T47D (cell line): ENCODE measurements at regions not wholly inside any gene's neighbourhood (a gene's known extent, or its start where the extent isn't known, plus 50 kb on each side); places are given as distances from the start of the nearest gene placed in this dataset.

Experiments
- DNase-seq, 2 experiments: peaks; one replicate each; pipeline versions ENCODE4 v3.0.0 to v3.0.0-alpha.2; 2011 to 2012; ENCODE audit warnings: low read depth in 1 of 2, low spot score in 1 of 2
- JUND ChIP-seq: IDR thresholded peaks from 2 replicates; pipeline ENCODE4 v1.6.1; 2012; ENCODE audit warnings: low read depth
- in situ Hi-C: cut with HindIII; loops from 2 replicates; pipeline ENCODE4 v1.10.0; 2016; ENCODE audit warnings: low sequenced_read_pairs, low pct_unique_long_range_greater_than_20kb

DNA sequence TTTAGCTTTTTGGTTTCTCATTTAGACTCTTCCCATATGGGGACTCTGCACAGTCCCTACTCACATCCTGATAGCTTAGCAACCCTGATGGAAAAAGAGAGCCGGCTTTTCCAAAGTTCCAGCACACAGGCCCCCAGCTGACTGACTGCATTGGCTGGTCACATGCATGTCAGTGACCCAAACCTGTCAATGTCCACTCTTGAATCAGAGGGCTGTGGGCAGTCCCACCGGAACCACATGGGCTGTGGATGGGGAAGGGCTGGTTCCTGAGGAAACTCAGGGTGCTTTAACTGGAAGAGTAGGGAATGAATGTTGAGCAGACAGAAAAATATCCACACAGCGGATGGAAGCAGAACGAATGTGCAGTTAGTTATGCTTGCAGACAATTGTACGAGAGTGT, 136.6 kb downstream of the NSG2 start:
- in situ Hi-C loops, result no loop called here
- TF ChIP-seq JUND, result no peak
- DNase-seq, result no peak

GRCh38 chr5:174183701-174184100, 138.2 kb downstream of the NSG2 start:
- no peak for TF ChIP-seq JUND
- in situ Hi-C loops, result no loop called here
- DNase-seq, result no peak

DNA sequence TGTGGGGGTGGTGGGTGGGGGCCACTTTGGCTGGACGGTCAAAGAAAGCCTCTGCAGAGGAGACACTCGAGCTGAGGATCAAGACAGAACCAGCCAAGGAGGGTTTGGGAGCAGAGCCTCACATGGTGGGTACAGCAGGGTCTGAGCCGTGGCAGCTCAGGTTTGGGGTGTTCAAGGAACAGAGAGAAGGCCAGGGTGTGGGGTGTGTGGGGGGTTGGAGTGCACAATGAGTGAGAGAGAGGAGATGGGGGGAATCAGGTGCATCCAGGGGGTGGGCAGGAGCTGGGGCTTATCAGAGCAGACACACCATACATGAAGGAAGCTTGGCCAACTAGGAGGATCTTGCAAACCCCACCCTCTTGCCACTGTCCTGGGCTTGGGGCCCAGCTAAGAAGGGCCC, 140.0 kb downstream of the NSG2 start:
- no peak for DNase-seq
- TF ChIP-seq JUND, result no peak
- in situ Hi-C loops, result no loop called here

GRCh38 chr5:174186096-174186695, 140.7 kb downstream of the NSG2 start:
- in situ Hi-C loops, result no loop called here
- DNase-seq, result no peak

DNA sequence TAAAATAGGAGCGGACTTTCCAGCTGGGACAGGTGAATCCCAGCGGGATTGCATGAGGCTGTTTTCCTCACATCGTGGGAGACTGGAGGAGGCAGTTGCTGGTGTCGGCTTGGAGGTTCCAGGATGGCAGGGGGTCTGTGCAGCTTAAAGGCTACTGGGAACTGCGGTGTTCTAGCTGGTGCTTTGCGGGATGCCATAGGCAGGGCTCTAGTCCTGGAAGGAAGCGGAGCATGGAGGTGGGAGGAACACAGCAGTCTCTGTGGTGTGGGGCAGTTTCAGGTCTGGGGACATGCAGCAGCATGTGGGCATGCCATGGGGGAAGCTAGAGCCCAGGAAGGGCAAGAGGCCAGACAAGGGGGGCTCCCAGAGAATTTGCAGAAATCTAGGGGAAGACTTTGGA, 141.5 kb downstream of the NSG2 start:
- DNase-seq, result no peak
- in situ Hi-C loops, result no loop called here

More at GRCh38 chr5:174186096-174186695, 140.7 kb downstream of the NSG2 start:
- no peak for TF ChIP-seq JUND

DNA sequence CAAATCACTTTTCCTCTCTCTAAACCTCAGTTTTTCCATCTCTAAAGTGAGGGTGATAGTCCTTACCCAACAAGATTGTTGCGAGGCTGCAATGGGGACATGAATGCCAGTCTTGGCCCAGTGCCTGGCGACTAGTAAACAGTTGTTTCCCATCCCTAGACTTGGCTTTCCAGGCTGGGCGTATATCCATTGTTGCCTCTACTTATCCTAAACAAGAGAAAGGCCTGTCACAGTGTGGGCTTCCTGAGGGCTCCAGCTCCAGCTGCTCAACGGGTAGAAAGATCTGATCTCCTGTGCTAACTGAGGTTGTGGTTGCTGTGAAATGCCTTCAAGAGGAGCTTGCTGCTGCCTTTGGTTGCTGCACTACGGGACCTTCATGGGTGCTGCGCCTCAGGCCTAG, 142.0 kb downstream of the NSG2 start:
- no peak for DNase-seq
- in situ Hi-C loops, result no loop called here
- TF ChIP-seq JUND, result no peak

More for the DNA sequence above, 141.5 kb downstream of the NSG2 start:
- no peak for TF ChIP-seq JUND

DNA sequence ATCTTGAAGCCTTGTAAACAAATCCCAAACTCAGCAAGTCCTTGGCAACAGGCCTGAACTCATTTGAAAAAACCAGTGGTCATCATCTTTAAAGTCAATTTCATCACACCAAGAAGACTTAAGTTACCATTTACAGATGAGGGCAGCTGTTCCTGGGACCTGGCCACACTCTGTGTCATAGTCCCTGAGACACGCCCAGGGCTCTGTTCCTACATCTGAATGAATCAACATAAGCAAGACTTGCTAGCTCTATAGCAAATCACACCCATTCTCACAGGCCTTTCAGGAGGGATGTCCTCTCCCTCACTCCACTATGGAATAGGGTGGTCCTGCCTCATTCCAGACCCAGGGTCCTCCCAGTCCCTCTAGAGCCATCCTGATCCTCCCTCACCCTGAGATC, 142.8 kb downstream of the NSG2 start:
- no peak for TF ChIP-seq JUND
- in situ Hi-C loops, result no loop called here
- DNase-seq, result peak in 1 of 2 experiments; percentile 19

GRCh38 chr5:174189654-174190541, 144.4 kb downstream of the NSG2 start:
- no peak for TF ChIP-seq JUND
- DNase-seq, result no peak
- in situ Hi-C loops, result no loop called here

- TF ChIP-seq JUND, result no peak
- in situ Hi-C loops, result no loop called here
- DNase-seq, result no peak
Measured at GRCh38 chr5:174191076-174191475, 145.6 kb downstream of the NSG2 start.

DNA sequence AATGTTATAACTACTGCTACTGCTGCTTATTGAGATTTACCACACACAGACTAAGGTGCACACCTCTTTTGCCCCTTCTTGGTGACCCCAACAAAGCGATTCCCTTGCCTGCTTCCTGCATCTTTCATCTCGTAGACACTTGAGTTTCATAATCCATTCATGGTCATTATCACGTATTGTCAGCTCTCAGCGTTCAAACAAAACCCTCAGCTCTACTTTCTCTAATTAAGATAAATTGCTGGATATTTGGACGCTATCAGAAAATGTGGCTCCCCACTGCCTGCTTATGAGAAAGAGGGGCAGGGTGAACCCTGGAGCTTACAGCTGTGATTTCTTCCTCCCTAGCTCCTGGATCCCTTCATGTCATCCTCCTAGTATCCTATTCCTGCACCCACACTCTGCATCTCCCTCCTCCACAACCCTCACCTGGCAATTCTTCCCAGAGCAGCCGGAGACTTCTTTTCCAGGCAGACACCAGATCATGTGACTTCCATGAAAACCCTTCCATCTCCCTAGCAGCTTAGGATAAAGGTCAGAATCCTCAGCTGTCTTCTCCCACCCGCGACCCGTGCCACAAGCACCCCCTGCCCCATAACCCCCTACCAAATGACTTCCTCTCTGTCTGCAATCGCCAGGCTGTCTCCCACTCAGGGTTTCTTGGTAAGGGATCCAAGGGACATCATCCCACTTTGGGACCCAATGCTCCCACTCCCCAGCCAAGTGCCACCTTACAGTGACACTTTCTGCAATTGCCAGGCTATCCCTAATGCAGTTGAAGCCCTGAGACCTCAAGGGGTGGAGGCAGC, 146.5 kb downstream of the NSG2 start:
- TF ChIP-seq JUND, result no peak
- in situ Hi-C loops, result no loop called here
- DNase-seq, result no peak

DNA sequence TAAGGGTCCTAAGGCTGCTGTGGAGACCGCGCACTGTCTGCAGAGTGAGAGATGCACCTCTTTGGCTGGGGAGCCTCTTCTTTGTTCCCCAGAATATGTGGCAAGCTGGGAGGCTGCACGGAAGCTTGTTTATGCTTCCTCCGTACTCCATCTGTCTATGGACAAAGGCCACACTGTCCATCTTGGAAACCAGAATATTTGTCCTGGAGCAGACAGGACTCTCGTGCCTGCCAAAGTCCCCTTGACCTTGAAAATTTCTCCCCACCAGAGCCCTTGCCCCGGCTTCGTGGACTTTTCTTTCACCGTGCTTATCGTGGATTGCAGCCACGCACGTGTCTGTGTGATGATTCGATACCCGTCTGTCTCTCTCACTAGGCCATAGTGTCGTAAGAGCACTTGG, 147.4 kb downstream of the NSG2 start:
- DNase-seq, result no peak
- in situ Hi-C loops, result no loop called here
- TF ChIP-seq JUND, result no peak

GRCh38 chr5:174195517-174195916, 150.0 kb downstream of the NSG2 start:
- TF ChIP-seq JUND, result no peak
- DNase-seq, result no peak
- in situ Hi-C loops, result no loop called here

DNA sequence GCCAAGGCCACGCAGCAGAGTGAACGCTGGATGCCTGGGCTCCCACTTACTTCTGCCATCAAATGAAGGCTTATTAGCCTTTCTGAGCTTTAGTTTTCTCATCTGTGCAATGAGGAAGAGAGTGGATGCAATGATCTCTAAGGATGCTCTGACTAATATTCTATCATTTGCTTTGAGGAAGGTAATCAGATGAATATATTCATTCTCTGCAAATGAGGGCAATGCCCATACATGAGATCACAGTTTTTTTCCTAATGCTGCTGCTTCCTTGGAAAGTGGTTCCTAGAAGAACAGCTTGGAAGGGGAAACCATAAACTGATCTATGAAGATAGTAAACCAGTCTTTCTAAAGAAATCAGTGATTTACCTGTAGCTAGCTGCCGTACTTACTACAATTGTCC, 152.4 kb downstream of the NSG2 start:
- no peak for DNase-seq
- no peak for TF ChIP-seq JUND
- in situ Hi-C loops, result no loop called here
